BLaER1 treated with 17β-estradiol and CSF1 and Interleukin-3, amounts not matched to agents 10 nM and 100 nM (cell line): ENCODE measurements at regions not wholly inside any gene's neighbourhood (a gene's known extent, or its start where the extent isn't known, plus 50 kb on each side); places are given as distances from the start of the nearest gene placed in this dataset.

Experiments used
- H3K27ac ChIP-seq, 11 experiments: shearing (Covaris generic); formaldehyde crosslinking; 2 replicates each; pipeline ENCODE4 v1.8.1; 2022
- H3K27me3 ChIP-seq, 11 experiments: shearing (Covaris generic); formaldehyde crosslinking; 2 replicates each; pipeline ENCODE4 v1.8.1; 2022
- H3K36me3 ChIP-seq, 11 experiments: shearing (Covaris generic); formaldehyde crosslinking; 2 replicates each; pipeline ENCODE4 v1.8.1; 2022
- H3K4me1 ChIP-seq, 10 experiments: shearing (Covaris generic); formaldehyde crosslinking; 2 replicates each; pipeline ENCODE4 v1.8.1; 2022
- H3K4me2 ChIP-seq, 11 experiments: shearing (Covaris generic); formaldehyde crosslinking; 2 replicates each; pipeline ENCODE4 v1.8.1; 2022
- H3K4me3 ChIP-seq, 10 experiments: shearing (Covaris generic); formaldehyde crosslinking; 2 replicates each; pipeline ENCODE4 v1.8.1; 2022
- H3K9ac ChIP-seq, 11 experiments: shearing (Covaris generic); formaldehyde crosslinking; 2 replicates each; pipeline ENCODE4 v1.8.1; 2022
- H3K9me3 ChIP-seq, 11 experiments: shearing (Covaris generic); formaldehyde crosslinking; replicated peaks in 1 of 11; 2 replicates each; pipeline ENCODE4 v1.8.1; 2022
- H4K20me1 ChIP-seq, 11 experiments: shearing (Covaris generic); formaldehyde crosslinking; 2 replicates each; pipeline ENCODE4 v1.8.1; 2022
- Cebpa-rat ChIP-seq, 11 experiments: shearing (Covaris generic); IDR thresholded peaks; 2 replicates each; pipeline ENCODE4 v1.8.1; 2022

DNA sequence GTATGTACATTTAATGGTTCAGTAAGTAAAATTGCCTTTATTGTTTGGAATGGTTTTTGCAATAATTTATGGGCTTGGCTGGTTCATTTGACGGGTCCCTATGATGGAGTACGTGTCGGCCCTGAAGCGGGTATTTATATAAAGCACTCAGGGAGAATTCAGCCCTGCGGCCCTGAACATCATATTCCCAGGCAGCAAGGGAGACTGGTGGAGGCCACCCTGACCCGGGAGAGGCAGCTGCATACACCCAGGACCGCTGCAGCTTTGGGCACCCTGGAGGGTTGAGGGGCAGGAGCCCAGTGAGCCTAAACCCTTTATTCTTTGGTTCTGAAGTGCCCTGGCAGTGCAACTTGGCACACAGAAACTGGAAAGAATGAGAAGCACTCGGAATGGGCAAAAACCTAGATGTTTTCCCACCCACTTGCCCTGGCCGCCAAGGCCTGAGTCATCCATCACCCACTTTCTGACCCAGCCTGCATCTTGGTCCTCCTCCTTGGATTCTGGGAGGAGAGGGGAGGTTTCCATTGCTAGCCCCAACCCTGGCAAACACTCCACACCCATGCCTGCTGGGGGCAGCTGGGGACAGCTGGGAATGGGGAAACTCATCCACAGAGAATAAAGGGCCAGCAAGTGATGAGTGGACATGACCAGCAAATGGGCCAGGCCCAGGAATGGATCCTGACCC is 162.2 kb upstream of the TNRC6C start:
- Histone ChIP-seq H4K20me1 (no peaks in the 10 kb centered on the region), H3K4me2 (no peak overlapping the region), H3K4me3 (no peak overlapping the region), H3K4me1 (peaks cover 0 to 12% (median 9%) of the 10 kb centered on the region in 10 experiments; a peak in 14 of 20 replicates), H3K36me3 (no peaks in the 10 kb centered on the region), H3K9me3 (no peaks in the 10 kb centered on the region), H3K27ac (no peak overlapping the region), H3K27me3 (no peaks in the 10 kb centered on the region), H3K9ac (no peak overlapping the region)
- no peak for TF ChIP-seq Cebpa-rat (IDR thresholded peaks at IDR 0.05)

DNA sequence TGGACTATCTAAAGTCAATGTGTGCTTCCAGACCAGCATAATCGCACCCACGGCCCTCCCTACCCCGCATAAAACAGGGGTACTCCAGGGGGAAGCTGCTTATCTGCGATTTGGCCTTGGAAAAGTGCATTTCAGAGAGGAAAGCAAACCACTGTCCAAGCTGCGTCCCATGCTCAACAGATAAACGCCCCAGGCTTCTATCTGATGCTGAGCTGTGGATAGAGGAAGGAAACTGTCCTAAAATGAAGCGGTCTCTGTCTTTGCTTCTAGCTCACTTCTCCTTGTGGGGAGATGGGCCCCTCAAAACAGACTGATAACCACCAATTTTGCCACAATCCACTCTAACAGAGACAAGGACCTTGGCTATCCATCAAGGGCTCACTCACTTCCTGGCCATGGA is 160.5 kb upstream of the TNRC6C start:
- TF ChIP-seq Cebpa-rat (IDR thresholded peaks at IDR 0.05) = no peak
- Histone ChIP-seq H3K4me2 (no peak overlapping the region), H3K4me1 (peaks cover 0 to 20% (median 14%) of the 10 kb centered on the region in 10 experiments; a peak in 16 of 20 replicates), H3K36me3 (no peaks in the 10 kb centered on the region), H3K9ac (no peak overlapping the region), H3K9me3 (no peaks in the 10 kb centered on the region), H4K20me1 (no peaks in the 10 kb centered on the region), H3K27ac (no peak overlapping the region), H3K27me3 (0 out of 22 replicates have a peak, but pooled peaks cover 0 to 4% (median 0%) of the 10 kb centered on the region in 11 experiments), H3K4me3 (no peak overlapping the region)

DNA sequence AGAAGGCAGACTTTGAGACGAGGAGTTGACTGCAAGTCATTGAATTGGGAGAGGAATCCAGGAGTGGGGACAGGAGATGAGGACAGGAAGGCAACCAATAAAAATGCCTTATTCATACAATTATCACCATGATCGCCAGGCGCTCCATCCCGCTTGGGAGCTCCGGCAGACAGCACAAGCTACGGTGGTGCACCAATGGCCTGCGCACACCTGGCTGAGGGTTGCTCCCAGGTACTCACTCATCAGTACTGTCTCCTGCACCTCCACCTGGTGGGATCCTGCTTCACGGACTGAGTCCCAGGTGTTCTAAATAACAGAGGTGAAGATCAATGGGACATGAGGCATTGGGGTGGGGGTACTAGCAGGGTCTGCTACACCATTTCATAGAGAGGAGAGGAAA is 160.0 kb upstream of the TNRC6C start:
- peaks cover 0 to 23% (median 14%) of the 10 kb centered on the region in 10 experiments; a peak in 16 of 20 replicates for H3K4me1 ChIP-seq
- H3K4me2 ChIP-seq = no peak overlapping the region
- H3K36me3 ChIP-seq = no peaks in the 10 kb centered on the region
- H3K4me3 ChIP-seq = no peak overlapping the region
- no peaks in the 10 kb centered on the region for H4K20me1 ChIP-seq
- no peak for TF ChIP-seq Cebpa-rat (IDR thresholded peaks at IDR 0.05)
- H3K27me3 ChIP-seq = 0 out of 22 replicates have a peak, but pooled peaks cover 0 to 4% (median 0%) of the 10 kb centered on the region in 11 experiments
- H3K27ac ChIP-seq = no peak overlapping the region
- H3K9me3 ChIP-seq = no peaks in the 10 kb centered on the region
- H3K9ac ChIP-seq = no peak overlapping the region

DNA sequence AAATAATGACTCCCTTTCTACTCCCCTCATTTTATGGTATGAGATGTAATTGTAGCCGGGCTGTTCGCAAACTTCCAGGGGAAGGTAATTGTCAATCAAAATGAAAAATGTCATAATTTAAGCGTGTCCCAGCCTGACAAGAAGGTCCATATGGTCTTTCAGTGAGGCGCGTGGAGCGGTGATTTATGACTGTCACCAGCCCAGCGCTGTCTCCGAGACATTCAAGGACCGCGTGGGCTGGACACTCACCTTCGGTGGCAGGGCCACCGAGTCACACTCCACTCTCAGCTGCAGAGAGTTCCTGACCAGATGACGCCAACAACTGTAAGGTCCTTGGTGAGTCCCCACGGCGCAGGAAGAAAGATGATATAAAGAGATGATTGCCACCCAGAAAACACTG is 157.7 kb upstream of the TNRC6C start:
- no peaks in the 10 kb centered on the region for H3K36me3 ChIP-seq
- H3K4me1 ChIP-seq = peaks cover 0 to 12% (median 6%) of the 10 kb centered on the region in 10 experiments; a peak in 12 of 20 replicates
- H3K4me3 ChIP-seq = no peak overlapping the region
- no peak overlapping the region for H3K27ac ChIP-seq
- H3K27me3 ChIP-seq = 0 out of 22 replicates have a peak, but pooled peaks cover 0 to 4% (median 0%) of the 10 kb centered on the region in 11 experiments
- TF ChIP-seq Cebpa-rat (IDR thresholded peaks at IDR 0.05) = no peak
- H3K4me2 ChIP-seq = no peak overlapping the region
- no peak overlapping the region for H3K9ac ChIP-seq
- H4K20me1 ChIP-seq = 0 out of 22 replicates have a peak, but pooled peaks cover 0 to 3% (median 0%) of the 10 kb centered on the region in 11 experiments
- no peaks in the 10 kb centered on the region for H3K9me3 ChIP-seq

DNA sequence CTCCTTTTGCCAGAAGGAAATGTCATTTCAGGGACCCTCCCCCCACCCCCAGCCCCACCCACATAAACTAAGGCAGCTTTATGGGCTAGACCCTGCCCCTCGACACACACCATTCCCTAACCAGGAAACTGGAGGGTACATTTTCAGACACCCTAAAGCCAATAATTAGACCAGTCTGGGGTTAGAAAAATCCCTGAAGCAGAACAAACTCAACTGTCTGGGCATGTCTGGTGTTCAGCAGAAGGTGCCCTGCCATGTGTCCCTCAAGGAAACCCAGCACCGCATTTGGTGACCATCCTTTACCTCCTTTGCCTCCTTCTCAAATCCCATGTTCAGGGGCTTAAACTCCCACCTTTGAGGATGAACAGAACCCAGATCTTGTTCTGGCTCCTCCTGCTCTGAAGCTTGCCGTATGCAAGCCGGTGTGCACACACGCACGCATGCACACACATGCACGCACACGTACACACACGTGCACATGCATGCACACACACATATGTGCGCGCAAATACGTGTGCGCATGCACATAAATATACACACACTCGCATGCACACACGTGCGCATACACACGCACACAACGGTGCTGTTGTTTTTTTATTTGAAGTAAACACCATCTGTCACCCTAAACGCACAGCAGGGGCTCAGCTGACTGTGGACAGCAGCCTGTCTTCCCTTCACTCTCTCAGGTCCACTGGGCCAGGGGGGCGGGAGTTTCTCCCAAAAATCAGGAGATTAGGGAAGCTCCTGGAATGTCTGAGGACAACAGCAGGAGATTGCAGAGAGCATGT is 156.8 kb upstream of the TNRC6C start:
- Histone ChIP-seq H3K36me3 (no peaks in the 10 kb centered on the region), H3K27me3 (0 out of 22 replicates have a peak, but pooled peaks cover 0 to 4% (median 0%) of the 10 kb centered on the region in 11 experiments), H4K20me1 (0 out of 22 replicates have a peak, but pooled peaks cover 0 to 3% (median 0%) of the 10 kb centered on the region in 11 experiments), H3K27ac (no peak overlapping the region), H3K4me3 (no peak overlapping the region), H3K4me2 (peak overlapping the region in 1 of 11 experiments; percentile 31; a peak in 1 of 22 replicates), H3K9me3 (no peaks in the 10 kb centered on the region), H3K9ac (no peak overlapping the region), H3K4me1 (peaks cover 0 to 12% (median 6%) of the 10 kb centered on the region in 10 experiments; a peak in 12 of 20 replicates)
- TF ChIP-seq Cebpa-rat (IDR thresholded peaks at IDR 0.05) = no peak

DNA sequence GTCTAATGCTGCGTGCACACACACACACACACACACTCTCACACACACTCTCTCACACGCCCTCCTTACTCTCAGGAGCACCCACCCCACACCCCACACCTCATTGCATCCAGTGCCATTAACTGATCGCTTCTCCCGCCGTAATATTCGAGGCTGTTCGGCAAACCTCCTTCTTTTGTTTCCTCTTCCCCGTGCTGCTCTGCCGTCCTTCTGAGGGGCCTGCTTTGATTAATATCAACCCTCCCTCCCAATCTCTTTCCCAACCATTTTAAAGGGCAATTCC is 156.2 kb upstream of the TNRC6C start:
- H3K4me2 ChIP-seq = peak overlapping the region in 4 of 11 experiments; percentile 12 to 58 (median 37); a peak in 6 of 22 replicates
- H3K27me3 ChIP-seq = 0 out of 22 replicates have a peak, but pooled peaks cover 0 to 4% (median 0%) of the 10 kb centered on the region in 11 experiments
- no peak overlapping the region for H3K9ac ChIP-seq
- 0 out of 22 replicates have a peak, but pooled peaks cover 0 to 3% (median 0%) of the 10 kb centered on the region in 11 experiments for H4K20me1 ChIP-seq
- no peak overlapping the region for H3K4me3 ChIP-seq
- no peaks in the 10 kb centered on the region for H3K36me3 ChIP-seq
- peaks cover 0 to 12% (median 6%) of the 10 kb centered on the region in 10 experiments; a peak in 12 of 20 replicates for H3K4me1 ChIP-seq
- no peak overlapping the region for H3K27ac ChIP-seq
- no peaks in the 10 kb centered on the region for H3K9me3 ChIP-seq
- no peak for TF ChIP-seq Cebpa-rat (IDR thresholded peaks at IDR 0.05)

DNA sequence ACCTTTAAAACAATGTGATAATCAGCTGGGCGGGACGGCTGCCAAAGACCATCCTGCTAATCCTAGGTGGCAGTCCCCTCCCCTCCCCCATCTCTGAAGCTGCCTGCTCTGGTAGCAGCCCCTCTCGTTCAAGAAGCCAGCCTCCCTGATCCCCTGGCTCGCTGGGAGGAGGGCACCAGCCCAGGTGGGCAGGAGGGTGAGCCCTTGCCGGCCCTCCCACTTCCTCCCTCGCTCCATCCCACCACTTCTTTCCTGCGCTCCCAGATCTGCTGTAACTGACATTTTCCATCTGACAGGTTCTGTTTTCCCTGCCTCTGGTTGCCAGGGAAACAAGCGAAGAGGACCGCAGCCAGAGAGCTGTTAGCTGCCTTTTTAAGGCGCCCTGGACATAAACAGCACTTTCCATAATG is 155.7 kb upstream of the TNRC6C start:
- H4K20me1 ChIP-seq = 0 out of 22 replicates have a peak, but pooled peaks cover 0 to 3% (median 0%) of the 10 kb centered on the region in 11 experiments
- H3K4me1 ChIP-seq = peaks cover 0 to 12% (median 6%) of the 10 kb centered on the region in 10 experiments; a peak in 12 of 20 replicates
- no peak overlapping the region for H3K4me3 ChIP-seq
- H3K27ac ChIP-seq = no peak overlapping the region
- no peak overlapping the region for H3K9ac ChIP-seq
- TF ChIP-seq Cebpa-rat (IDR thresholded peaks at IDR 0.05) = no peak
- H3K4me2 ChIP-seq = peak overlapping the region in 8 of 11 experiments; percentile 8 to 58 (median 30); a peak in 11 of 22 replicates
- H3K9me3 ChIP-seq = no peaks in the 10 kb centered on the region
- H3K27me3 ChIP-seq = 0 out of 22 replicates have a peak, but pooled peaks cover 0 to 4% (median 0%) of the 10 kb centered on the region in 11 experiments
- H3K36me3 ChIP-seq = no peaks in the 10 kb centered on the region

DNA sequence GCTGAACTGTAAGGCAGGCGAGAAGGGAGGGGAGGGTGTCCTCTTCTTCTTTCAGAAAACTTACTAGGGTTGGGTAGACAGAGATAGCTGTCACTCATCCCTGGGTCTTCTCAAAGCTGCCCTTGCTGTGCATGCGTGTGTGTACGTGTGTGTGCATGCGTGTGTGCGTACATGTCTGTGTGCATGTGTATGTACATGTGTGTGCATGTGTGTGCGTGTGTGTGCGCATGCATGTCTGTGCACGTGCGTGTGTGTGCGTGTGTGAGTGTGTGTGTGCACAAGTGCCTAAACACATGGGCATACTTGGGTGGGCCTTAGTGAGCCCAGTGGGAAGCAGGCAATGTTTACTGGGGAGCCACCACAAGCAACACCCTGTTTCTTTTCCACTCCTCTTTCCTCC is 154.8 kb upstream of the TNRC6C start:
- Histone ChIP-seq H3K4me3 (no peak overlapping the region), H3K27me3 (0 out of 22 replicates have a peak, but pooled peaks cover 0 to 4% (median 0%) of the 10 kb centered on the region in 11 experiments), H3K4me2 (no peak overlapping the region), H3K9me3 (no peaks in the 10 kb centered on the region), H3K4me1 (peaks cover 0 to 12% (median 6%) of the 10 kb centered on the region in 10 experiments; a peak in 12 of 20 replicates), H4K20me1 (0 out of 22 replicates have a peak, but pooled peaks cover 0 to 3% (median 0%) of the 10 kb centered on the region in 11 experiments), H3K27ac (no peak overlapping the region), H3K36me3 (no peaks in the 10 kb centered on the region), H3K9ac (no peak overlapping the region)
- no peak for TF ChIP-seq Cebpa-rat (IDR thresholded peaks at IDR 0.05)
